ENCODE measurements at regions not wholly inside any gene's neighbourhood (a gene's known extent, or its start where the extent isn't known, plus 50 kb on each side); places are given as distances from the start of the nearest gene placed in this dataset.

DNA sequence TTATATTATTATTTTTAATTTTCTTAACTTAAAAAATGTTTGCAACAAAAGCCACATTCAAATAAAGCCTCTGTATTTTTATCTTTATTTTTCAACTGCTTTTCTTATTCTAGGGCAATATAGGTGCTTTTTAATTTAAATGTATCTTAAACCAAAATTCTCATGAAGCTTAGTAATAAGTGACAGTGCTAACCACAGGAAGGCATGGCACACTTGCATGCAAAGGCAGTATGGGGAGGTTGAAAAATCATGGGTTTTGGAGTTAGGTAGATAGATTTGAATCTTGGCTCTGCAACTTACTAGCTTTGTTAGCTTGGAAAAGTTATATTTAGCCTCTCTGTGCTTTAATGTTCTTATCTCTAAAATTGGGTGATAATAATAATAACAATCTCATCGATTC lies 458.0 kb downstream of the DMAC1 start:
- DNase-seq (ENCODE audit: low read depth): no peak
- TF ChIP-seq, protein P1, sequence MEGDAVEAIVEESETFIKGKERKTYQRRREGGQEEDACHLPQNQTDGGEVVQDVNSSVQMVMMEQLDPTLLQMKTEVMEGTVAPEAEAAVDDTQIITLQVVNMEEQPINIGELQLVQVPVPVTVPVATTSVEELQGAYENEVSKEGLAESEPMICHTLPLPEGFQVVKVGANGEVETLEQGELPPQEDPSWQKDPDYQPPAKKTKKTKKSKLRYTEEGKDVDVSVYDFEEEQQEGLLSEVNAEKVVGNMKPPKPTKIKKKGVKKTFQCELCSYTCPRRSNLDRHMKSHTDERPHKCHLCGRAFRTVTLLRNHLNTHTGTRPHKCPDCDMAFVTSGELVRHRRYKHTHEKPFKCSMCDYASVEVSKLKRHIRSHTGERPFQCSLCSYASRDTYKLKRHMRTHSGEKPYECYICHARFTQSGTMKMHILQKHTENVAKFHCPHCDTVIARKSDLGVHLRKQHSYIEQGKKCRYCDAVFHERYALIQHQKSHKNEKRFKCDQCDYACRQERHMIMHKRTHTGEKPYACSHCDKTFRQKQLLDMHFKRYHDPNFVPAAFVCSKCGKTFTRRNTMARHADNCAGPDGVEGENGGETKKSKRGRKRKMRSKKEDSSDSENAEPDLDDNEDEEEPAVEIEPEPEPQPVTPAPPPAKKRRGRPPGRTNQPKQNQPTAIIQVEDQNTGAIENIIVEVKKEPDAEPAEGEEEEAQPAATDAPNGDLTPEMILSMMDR (IDR thresholded peaks at IDR 0.05; ENCODE audit: insufficient read depth, low read length): no peak
- H3K4me3 ChIP-seq (ENCODE audit: low read depth, low read length): no peak overlapping the region

DNA sequence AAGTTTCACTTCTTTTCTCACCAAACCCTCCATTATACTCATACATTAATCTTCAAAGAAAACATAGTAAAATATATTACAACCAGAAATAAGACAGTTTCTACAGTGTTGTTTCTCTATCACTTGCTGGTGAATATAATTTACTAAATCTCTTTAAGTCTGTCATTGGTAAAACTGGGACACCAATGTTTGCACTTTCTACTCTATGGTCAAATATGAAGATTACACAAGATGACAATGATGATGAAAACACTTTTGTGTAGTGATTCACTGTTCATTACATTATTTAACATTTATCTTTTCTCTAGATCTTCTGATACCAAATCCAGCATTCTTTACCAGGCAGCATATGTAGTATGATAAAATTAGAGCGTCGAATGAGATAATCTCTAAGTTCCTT lies 459.1 kb downstream of the DMAC1 start:
- no peak overlapping the region for H3K4me3 ChIP-seq (ENCODE audit: low read depth, low read length)
- TF ChIP-seq, protein P1 (IDR thresholded peaks at IDR 0.05; ENCODE audit: insufficient read depth, low read length): no peak
- no peak for DNase-seq (ENCODE audit: low read depth)

DNA sequence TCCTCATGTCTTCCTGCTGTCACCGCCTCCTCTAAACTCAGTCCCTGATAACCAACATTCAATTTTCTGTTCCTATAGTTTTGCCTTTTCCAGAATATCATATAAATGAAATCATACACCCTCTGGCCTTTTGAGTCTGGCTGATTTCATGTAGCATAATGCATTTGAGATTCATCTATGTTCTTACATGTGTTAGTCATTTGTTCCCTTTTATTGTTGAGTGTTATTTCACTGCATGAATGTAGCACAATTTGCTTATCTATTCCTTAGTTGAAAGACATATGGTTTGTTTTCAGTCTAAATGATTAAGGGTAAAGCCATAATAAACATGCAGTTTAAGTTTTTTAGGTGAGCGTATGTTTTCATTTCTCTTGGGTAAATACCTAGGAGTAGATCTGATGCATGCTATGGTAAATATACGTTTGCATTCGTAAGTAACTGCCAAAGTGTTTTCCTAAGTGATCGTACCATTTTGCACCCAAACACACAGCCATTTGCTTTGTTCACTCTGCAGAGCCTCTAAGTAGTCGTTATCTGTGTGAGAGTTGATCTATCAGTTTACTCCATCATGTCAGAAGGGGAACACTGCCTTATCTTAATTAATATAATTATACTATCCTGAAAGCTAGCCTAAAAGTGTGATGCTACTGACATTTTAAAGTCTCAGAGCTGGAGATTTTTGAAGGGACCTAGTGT lies 460.8 kb downstream of the DMAC1 start:
- no peak for DNase-seq (ENCODE audit: low read depth)

DNA sequence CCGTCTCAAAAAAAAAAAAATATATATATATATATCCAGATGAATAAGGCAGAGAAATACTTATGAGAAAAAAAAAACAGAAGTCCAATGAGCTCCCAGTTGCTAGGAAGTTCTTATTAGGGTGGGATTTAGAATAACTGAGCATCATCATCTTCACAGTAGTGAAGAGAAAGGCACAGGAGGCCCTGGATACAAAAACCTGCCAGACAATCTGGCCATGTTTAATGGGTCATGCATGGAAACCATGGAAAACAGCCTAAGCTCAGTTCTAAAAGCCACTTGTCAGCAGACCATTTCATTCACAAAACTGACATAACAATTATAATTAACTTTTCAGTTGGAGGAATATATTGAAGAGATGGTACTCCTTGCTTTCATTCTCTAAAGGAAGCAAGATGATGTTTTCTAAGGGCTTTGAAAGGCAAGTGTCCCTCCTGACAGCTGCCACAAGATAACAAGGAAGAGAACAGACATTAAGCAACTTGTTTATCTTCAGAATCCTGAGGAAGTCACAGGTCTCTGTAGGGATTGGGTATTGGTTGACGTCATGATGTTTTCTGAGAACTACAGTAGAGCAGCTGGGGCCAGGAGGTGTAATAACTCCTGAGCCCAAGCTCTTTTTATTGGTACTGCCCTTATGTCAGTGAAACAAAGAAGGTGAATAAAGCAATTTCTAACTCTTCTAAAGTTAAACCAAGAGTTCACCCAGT lies 463.1 kb downstream of the DMAC1 start:
- TF ChIP-seq, protein P1 (IDR thresholded peaks at IDR 0.05; ENCODE audit: insufficient read depth, low read length): no peak
- DNase-seq (ENCODE audit: low read depth): no peak
- H3K4me3 ChIP-seq (ENCODE audit: low read depth, low read length): no peak overlapping the region

More for the DNA sequence above, 460.8 kb downstream of the DMAC1 start:
- H3K4me3 ChIP-seq (ENCODE audit: low read depth, low read length): no peak overlapping the region
- TF ChIP-seq, protein P1 (IDR thresholded peaks at IDR 0.05; ENCODE audit: insufficient read depth, low read length): no peak

DNA sequence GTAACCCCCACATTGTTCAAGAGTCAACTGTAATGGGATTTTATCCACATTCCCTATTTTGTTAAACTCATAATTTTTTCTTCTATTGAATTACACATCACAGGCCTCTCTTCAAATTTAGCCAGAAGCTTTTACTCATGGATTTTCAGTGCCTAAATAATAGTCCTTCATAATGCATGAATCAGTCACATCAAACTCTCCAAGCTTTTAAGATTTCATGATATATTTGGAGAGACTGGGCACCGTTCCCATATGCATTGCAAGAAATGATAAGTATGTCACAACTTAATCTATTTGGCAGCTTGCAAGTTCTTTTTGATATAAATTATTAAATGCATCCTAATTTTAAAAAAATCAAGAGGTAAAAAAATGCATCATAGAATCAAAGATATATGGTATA lies 465.9 kb downstream of the DMAC1 start:
- TF ChIP-seq, protein P1 (IDR thresholded peaks at IDR 0.05; ENCODE audit: insufficient read depth, low read length): no peak
- H3K4me3 ChIP-seq (ENCODE audit: low read depth, low read length): no peak overlapping the region
- DNase-seq (ENCODE audit: low read depth): no peak

DNA sequence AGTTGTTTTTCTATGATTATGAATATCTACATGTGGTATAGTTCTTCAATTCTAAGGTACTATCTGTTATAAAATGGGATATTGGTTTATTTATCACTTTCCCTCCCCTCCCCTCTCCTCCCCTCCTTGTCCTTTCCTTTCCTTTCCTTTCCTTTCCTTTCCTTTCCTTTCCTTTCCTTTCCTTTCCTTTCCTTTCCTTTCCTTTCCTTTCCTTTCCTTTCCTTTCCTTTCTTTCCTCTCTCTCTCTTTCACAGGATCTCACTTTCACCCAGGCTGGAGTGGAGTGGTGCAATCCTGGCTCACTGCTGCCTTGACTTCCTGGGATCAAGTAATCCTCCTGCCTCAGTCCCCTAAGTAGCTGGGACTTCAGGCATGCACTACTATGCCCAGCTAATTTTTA lies 466.8 kb downstream of the DMAC1 start:
- DNase-seq (ENCODE audit: low read depth): no peak
- TF ChIP-seq, protein P1 (IDR thresholded peaks at IDR 0.05; ENCODE audit: insufficient read depth, low read length): no peak
- no peak overlapping the region for H3K4me3 ChIP-seq (ENCODE audit: low read depth, low read length)

All from fibroblast of the aortic adventitia (primary cell).